ENCODE measurements at regions not wholly inside any gene's neighbourhood (a gene's known extent, or its start where the extent isn't known, plus 50 kb on each side); places are given as distances from the start of the nearest gene placed in this dataset.

DNA sequence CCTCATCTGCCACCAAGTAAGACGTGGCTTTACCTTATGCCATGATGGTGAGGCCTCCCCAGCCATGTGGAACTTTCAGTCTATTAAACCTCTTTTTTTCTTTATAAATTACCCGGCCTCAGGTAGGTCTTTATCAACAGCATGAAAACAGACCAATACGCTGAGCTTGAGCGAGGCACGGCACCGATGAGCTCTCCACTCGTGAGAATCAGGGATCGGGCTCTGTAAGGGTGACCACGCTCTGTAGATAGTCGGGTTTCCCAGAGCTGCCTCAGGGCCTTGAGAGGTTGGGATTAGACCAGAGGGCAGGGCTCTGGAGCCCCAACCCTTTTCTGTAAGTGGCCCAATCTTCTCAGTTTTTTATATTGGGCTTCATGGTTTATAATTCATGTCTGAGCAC, 360.3 kb upstream of the MYT1L start:
- no peaks in the 10 kb centered on the region for H3K4me1 ChIP-seq (ENCODE audit: control insufficient read depth, insufficient read depth, low read length)
- no peak overlapping the region for H3K27ac ChIP-seq (ENCODE audit: low read depth, low read length)
- H3K36me3 ChIP-seq (ENCODE audit: control insufficient read depth, insufficient read depth, low read length), result no peaks in the 10 kb centered on the region
- H3K27me3 ChIP-seq (ENCODE audit: control insufficient read depth, insufficient read depth, low read length), result no peaks in the 10 kb centered on the region
- H3K9ac ChIP-seq (ENCODE audit: low read length), result no peak overlapping the region
- H3K4me3 ChIP-seq (ENCODE audit: low read length), result no peak overlapping the region

- Histone ChIP-seq H3K27ac (ENCODE audit: low read depth, low read length) (no peak overlapping the region), H3K36me3 (ENCODE audit: control insufficient read depth, insufficient read depth, low read length) (no peaks in the 10 kb centered on the region), H3K4me1 (ENCODE audit: control insufficient read depth, insufficient read depth, low read length) (no peaks in the 10 kb centered on the region), H3K4me3 (ENCODE audit: low read length) (no peak overlapping the region), H3K27me3 (ENCODE audit: control insufficient read depth, insufficient read depth, low read length) (no peaks in the 10 kb centered on the region), H3K9ac (ENCODE audit: low read length) (no peak overlapping the region)
Observed at GRCh38 chr2:2690985-2691384, 359.9 kb upstream of the MYT1L start.

DNA sequence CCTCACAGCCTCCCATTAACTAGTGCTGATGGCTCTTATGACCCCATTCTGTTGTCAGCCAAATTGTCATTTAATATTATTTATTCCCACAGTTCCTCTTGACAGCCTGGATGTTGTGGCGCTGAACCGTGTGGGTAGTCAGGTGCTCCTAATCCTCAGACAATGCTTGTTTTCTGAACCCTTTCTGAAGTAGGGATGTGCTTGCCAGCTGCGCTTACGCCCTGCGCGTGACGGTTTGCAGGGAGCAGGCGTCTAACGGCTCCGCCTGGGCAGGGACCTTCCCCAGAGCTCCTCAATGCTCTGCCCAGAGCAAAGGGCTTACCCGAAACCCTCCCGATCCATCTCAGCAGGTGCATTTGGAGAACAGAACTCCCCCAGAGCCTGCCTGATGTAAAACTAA, 358.2 kb upstream of the MYT1L start:
- Histone ChIP-seq H3K27ac (ENCODE audit: low read depth, low read length) (no peak overlapping the region), H3K27me3 (ENCODE audit: control insufficient read depth, insufficient read depth, low read length) (no peaks in the 10 kb centered on the region), H3K9ac (ENCODE audit: low read length) (no peak overlapping the region), H3K4me3 (ENCODE audit: low read length) (no peak overlapping the region), H3K4me1 (ENCODE audit: control insufficient read depth, insufficient read depth, low read length) (no peaks in the 10 kb centered on the region), H3K36me3 (ENCODE audit: control insufficient read depth, insufficient read depth, low read length) (no peaks in the 10 kb centered on the region)

GRCh38 chr2:2688254-2688653, 357.2 kb upstream of the MYT1L start:
- Histone ChIP-seq H3K27me3 (ENCODE audit: control insufficient read depth, insufficient read depth, low read length) (no peaks in the 10 kb centered on the region), H3K27ac (ENCODE audit: low read depth, low read length) (no peak overlapping the region), H3K9ac (ENCODE audit: low read length) (no peak overlapping the region), H3K4me1 (ENCODE audit: control insufficient read depth, insufficient read depth, low read length) (no peaks in the 10 kb centered on the region), H3K4me3 (ENCODE audit: low read length) (no peak overlapping the region), H3K36me3 (ENCODE audit: control insufficient read depth, insufficient read depth, low read length) (no peaks in the 10 kb centered on the region)

- H3K9ac ChIP-seq (ENCODE audit: low read length), result no peak overlapping the region
- no peaks in the 10 kb centered on the region for H3K27me3 ChIP-seq (ENCODE audit: control insufficient read depth, insufficient read depth, low read length)
- H3K4me3 ChIP-seq (ENCODE audit: low read length), result no peak overlapping the region
- H3K4me1 ChIP-seq (ENCODE audit: control insufficient read depth, insufficient read depth, low read length), result no peaks in the 10 kb centered on the region
- no peak overlapping the region for H3K27ac ChIP-seq (ENCODE audit: low read depth, low read length)
- H3K36me3 ChIP-seq (ENCODE audit: control insufficient read depth, insufficient read depth, low read length), result no peaks in the 10 kb centered on the region
Observed at GRCh38 chr2:2687745-2688144, 356.7 kb upstream of the MYT1L start.

DNA sequence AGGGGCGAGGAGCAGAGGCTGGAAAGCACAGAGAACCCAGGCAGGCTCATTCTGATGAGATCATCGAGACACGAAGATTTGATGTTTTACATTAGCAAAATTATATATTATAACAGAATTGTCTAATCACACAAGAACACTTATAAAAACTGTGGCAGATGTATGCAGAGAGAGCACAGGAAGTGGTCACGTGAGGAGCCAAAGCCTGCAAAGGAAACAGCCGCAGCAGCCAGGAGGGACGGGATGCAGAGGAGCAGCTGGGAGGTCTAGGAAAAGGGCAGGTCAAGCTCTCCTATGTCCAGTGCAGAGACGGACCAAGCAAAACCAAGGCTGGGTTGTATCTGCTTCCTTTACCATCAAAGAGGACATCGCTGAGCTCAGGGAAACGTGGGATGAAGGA, 355.1 kb upstream of the MYT1L start:
- H3K4me1 ChIP-seq (ENCODE audit: control insufficient read depth, insufficient read depth, low read length), result no peaks in the 10 kb centered on the region
- no peak overlapping the region for H3K27ac ChIP-seq (ENCODE audit: low read depth, low read length)

GRCh38 chr2:2683606-2684224, 352.6 kb upstream of the MYT1L start:
- Histone ChIP-seq H3K27me3 (ENCODE audit: control insufficient read depth, insufficient read depth, low read length) (no peaks in the 10 kb centered on the region), H3K4me1 (ENCODE audit: control insufficient read depth, insufficient read depth, low read length) (no peaks in the 10 kb centered on the region), H3K27ac (ENCODE audit: low read depth, low read length) (no peak overlapping the region), H3K4me3 (ENCODE audit: low read length) (no peak overlapping the region), H3K9ac (ENCODE audit: low read length) (no peak overlapping the region), H3K36me3 (ENCODE audit: control insufficient read depth, insufficient read depth, low read length) (no peaks in the 10 kb centered on the region)

More for the DNA sequence above, 355.1 kb upstream of the MYT1L start:
- H3K9ac ChIP-seq (ENCODE audit: low read length), result no peak overlapping the region
- no peaks in the 10 kb centered on the region for H3K27me3 ChIP-seq (ENCODE audit: control insufficient read depth, insufficient read depth, low read length)
- no peaks in the 10 kb centered on the region for H3K36me3 ChIP-seq (ENCODE audit: control insufficient read depth, insufficient read depth, low read length)
- no peak overlapping the region for H3K4me3 ChIP-seq (ENCODE audit: low read length)

- no peak overlapping the region for H3K4me3 ChIP-seq (ENCODE audit: low read length)
- no peak overlapping the region for H3K27ac ChIP-seq (ENCODE audit: low read depth, low read length)
- no peaks in the 10 kb centered on the region for H3K36me3 ChIP-seq (ENCODE audit: control insufficient read depth, insufficient read depth, low read length)
- H3K4me1 ChIP-seq (ENCODE audit: control insufficient read depth, insufficient read depth, low read length), result no peaks in the 10 kb centered on the region
- H3K9ac ChIP-seq (ENCODE audit: low read length), result no peak overlapping the region
- no peaks in the 10 kb centered on the region for H3K27me3 ChIP-seq (ENCODE audit: control insufficient read depth, insufficient read depth, low read length)
Observed at GRCh38 chr2:2682700-2683342, 351.7 kb upstream of the MYT1L start.

- H3K4me3 ChIP-seq (ENCODE audit: low read length), result no peak overlapping the region
- H3K4me1 ChIP-seq (ENCODE audit: control insufficient read depth, insufficient read depth, low read length), result no peaks in the 10 kb centered on the region
- H3K27ac ChIP-seq (ENCODE audit: low read depth, low read length), result no peak overlapping the region
- no peak overlapping the region for H3K9ac ChIP-seq (ENCODE audit: low read length)
- H3K36me3 ChIP-seq (ENCODE audit: control insufficient read depth, insufficient read depth, low read length), result no peaks in the 10 kb centered on the region
- no peaks in the 10 kb centered on the region for H3K27me3 ChIP-seq (ENCODE audit: control insufficient read depth, insufficient read depth, low read length)
Observed at GRCh38 chr2:2681711-2682251, 350.7 kb upstream of the MYT1L start.

DNA sequence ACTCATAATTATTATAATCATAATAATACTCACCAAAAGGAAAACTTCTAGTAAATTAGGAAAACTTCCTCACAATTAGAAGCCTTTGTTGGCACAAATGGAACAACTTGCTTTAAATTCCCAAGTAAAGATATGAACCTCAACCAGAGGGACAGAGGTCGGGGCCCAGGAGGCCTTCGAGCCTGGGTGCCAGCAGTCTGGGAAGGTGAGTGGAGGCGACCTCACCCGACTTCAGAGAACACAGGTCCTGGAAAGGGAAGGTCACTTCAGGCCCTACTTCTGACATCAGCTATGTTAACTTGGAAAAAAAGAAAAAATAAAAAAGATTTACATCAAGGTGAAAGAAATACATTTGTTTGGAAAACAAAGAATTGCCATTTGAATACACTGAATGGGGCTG, 350.0 kb upstream of the MYT1L start:
- no peaks in the 10 kb centered on the region for H3K27me3 ChIP-seq (ENCODE audit: control insufficient read depth, insufficient read depth, low read length)
- no peaks in the 10 kb centered on the region for H3K4me1 ChIP-seq (ENCODE audit: control insufficient read depth, insufficient read depth, low read length)
- no peak overlapping the region for H3K27ac ChIP-seq (ENCODE audit: low read depth, low read length)
- no peaks in the 10 kb centered on the region for H3K36me3 ChIP-seq (ENCODE audit: control insufficient read depth, insufficient read depth, low read length)
- H3K9ac ChIP-seq (ENCODE audit: low read length), result no peak overlapping the region
- H3K4me3 ChIP-seq (ENCODE audit: low read length), result no peak overlapping the region

GRCh38 chr2:2674831-2675230, 343.8 kb upstream of the MYT1L start:
- Histone ChIP-seq H3K4me3 (ENCODE audit: low read length) (no peak overlapping the region), H3K9ac (ENCODE audit: low read length) (no peak overlapping the region), H3K27ac (ENCODE audit: low read depth, low read length) (no peak overlapping the region), H3K27me3 (ENCODE audit: control insufficient read depth, insufficient read depth, low read length) (no peaks in the 10 kb centered on the region), H3K36me3 (ENCODE audit: control insufficient read depth, insufficient read depth, low read length) (no peaks in the 10 kb centered on the region), H3K4me1 (ENCODE audit: control insufficient read depth, insufficient read depth, low read length) (no peaks in the 10 kb centered on the region)

DNA sequence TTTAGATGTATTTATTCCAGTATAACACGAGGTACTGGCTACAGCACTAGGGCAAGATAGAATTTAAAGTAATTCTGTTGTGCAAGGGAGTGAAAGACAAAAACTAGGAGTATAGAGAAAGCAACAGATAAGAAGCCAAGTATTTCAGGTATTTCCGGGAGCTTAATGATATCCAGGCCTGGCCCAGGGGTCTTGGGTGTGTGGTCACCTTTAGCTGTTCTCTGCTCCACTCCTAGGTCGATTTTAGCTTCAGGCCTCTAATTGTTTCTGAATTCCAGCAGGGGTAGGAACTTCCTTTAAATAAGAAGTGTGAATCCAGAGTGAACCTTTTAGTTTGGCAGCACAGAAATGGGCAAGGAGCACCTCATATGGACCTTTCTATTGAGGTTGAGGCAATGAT, 342.3 kb upstream of the MYT1L start:
- Histone ChIP-seq H3K4me1 (ENCODE audit: control insufficient read depth, insufficient read depth, low read length) (no peaks in the 10 kb centered on the region), H3K4me3 (ENCODE audit: low read length) (no peak overlapping the region), H3K27ac (ENCODE audit: low read depth, low read length) (no peak overlapping the region), H3K36me3 (ENCODE audit: control insufficient read depth, insufficient read depth, low read length) (no peaks in the 10 kb centered on the region), H3K9ac (ENCODE audit: low read length) (no peak overlapping the region), H3K27me3 (ENCODE audit: control insufficient read depth, insufficient read depth, low read length) (no peaks in the 10 kb centered on the region)

DNA sequence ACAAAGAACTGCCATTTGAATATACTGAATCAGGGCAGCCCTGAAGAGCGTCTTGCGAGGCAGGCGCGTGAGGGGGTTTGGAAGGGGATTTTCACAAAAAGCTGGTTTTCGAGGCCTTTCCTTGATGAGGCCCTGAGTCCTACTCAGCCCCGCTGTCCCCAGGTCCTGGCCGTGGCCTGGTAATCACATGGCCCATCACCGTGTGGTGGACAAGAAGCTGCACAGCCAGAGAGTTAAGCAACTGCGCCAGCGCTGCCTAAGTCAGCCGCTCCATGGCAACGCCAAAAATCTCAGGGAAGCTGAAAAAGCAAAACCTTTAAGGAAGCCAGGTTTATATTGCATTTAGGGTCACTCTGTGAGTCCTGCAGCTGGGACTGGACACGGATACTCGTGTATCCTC, 341.2 kb upstream of the MYT1L start:
- Histone ChIP-seq H3K4me1 (ENCODE audit: control insufficient read depth, insufficient read depth, low read length) (no peaks in the 10 kb centered on the region), H3K9ac (ENCODE audit: low read length) (no peak overlapping the region), H3K4me3 (ENCODE audit: low read length) (no peak overlapping the region), H3K27ac (ENCODE audit: low read depth, low read length) (no peak overlapping the region), H3K27me3 (ENCODE audit: control insufficient read depth, insufficient read depth, low read length) (no peaks in the 10 kb centered on the region), H3K36me3 (ENCODE audit: control insufficient read depth, insufficient read depth, low read length) (no peaks in the 10 kb centered on the region)
